Keratinocyte (primary cell): ENCODE measurements at regions not wholly inside any gene's neighbourhood (a gene's known extent, or its start where the extent isn't known, plus 50 kb on each side); places are given as distances from the start of the nearest gene placed in this dataset.

Experiments
- DNase-seq: peaks from one replicate; pipeline ENCODE4 v3.0.0-alpha.2; 2011; ENCODE audit warnings: low read depth, missing footprints, low spot score
- FAIRE-seq: peaks from 2 replicates; lab custom pipeline; 2011; peaks lifted over from hg19 to GRCh38; lab: Jason Lieb, UNC
- H2AFZ ChIP-seq: 2 replicates; pipeline ENCODE4 v1.6.0; 2012; ENCODE audit warnings: low read length, control low read depth, inconsistent platforms; ENCODE audit not compliant: control insufficient read depth
- H3K27ac ChIP-seq: 2 replicates; pipeline ENCODE4 v1.5.1; 2011; ENCODE audit warnings: low read length; ENCODE audit not compliant: control insufficient read depth, insufficient read depth
- H3K27me3 ChIP-seq: 3 replicates; pipeline ENCODE4 v1.6.0; 2011; ENCODE audit warnings: low read length; ENCODE audit not compliant: control insufficient read depth, insufficient read depth; ENCODE audit errors: extremely low read depth
- H3K36me3 ChIP-seq, 2 experiments: 2 replicates in 1 of 2; 3 replicates in 1 of 2; pipeline ENCODE4 v1.5.1; 2011; ENCODE audit warnings: low read length in 2 of 2, mild to moderate bottlenecking in 1 of 2; ENCODE audit not compliant: control insufficient read depth in 2 of 2, insufficient read depth in 2 of 2; ENCODE audit errors: extremely low read depth in 1 of 2
- H3K4me1 ChIP-seq: 3 replicates; pipeline ENCODE4 v1.5.1; 2011; ENCODE audit warnings: low read length; ENCODE audit not compliant: control insufficient read depth, insufficient read depth; ENCODE audit errors: extremely low read depth
- H3K4me2 ChIP-seq: 3 replicates; pipeline ENCODE4 v1.6.0; 2011; ENCODE audit warnings: low read depth, low read length; ENCODE audit not compliant: control insufficient read depth, insufficient read depth; ENCODE audit errors: extremely low read depth
- H3K4me3 ChIP-seq, 3 experiments: fragments of 200-600 bp in 1 of 3; sonication (generic) in 1 of 3; 2 replicates in 2 of 3; 3 replicates in 1 of 3; pipeline ENCODE4 v1.5.1; 2011 to 2016; ENCODE audit warnings: low read length in 3 of 3, mild to moderate bottlenecking in 3 of 3, control low read depth in 2 of 3, inconsistent platforms in 1 of 3, low read depth in 1 of 3, mixed read lengths in 1 of 3, mixed run types in 1 of 3, moderate library complexity in 1 of 3; ENCODE audit not compliant: control insufficient read depth in 2 of 3, insufficient read depth in 2 of 3; ENCODE audit errors: extremely low read depth in 1 of 3
- H3K79me2 ChIP-seq: 2 replicates; pipeline ENCODE4 v1.6.0; 2012; ENCODE audit warnings: low read length; ENCODE audit not compliant: control insufficient read depth, insufficient read depth
- H3K9ac ChIP-seq: 3 replicates; pipeline ENCODE4 v1.6.0; 2011; ENCODE audit warnings: low read length; ENCODE audit not compliant: control insufficient read depth, insufficient read depth; ENCODE audit errors: extremely low read depth
- H3K9me1 ChIP-seq: 3 replicates; pipeline ENCODE4 v1.6.0; 2011; ENCODE audit warnings: low read length; ENCODE audit not compliant: control insufficient read depth, insufficient read depth; ENCODE audit errors: extremely low read depth
- H3K9me3 ChIP-seq: 2 replicates; pipeline ENCODE4 v1.5.1; 2012; ENCODE audit warnings: low read depth, low read length; ENCODE audit not compliant: control insufficient read depth
- H4K20me1 ChIP-seq: 3 replicates; pipeline ENCODE4 v1.6.0; 2011; ENCODE audit warnings: low read length; ENCODE audit not compliant: control insufficient read depth, insufficient read depth; ENCODE audit errors: extremely low read depth
- EZH2 ChIP-seq: IDR thresholded peaks from one replicate; pipeline ENCODE4 v1.6.1; 2012; ENCODE audit warnings: inconsistent platforms, mild to moderate bottlenecking, low read length, moderate library complexity
- dilution Hi-C: fragments of 300-500 bp; cut with MboI; formaldehyde crosslinking; loops from one replicate; pipeline ENCODE4 v1.7.0; 2020; ENCODE audit warnings: low sequenced_read_pairs; ENCODE audit not compliant: extremely low pct_ligation_motif_present
- TF ChIP-seq, protein P1 (sequence below), 3 experiments: IDR thresholded peaks in 1 of 3; conservative IDR thresholded peaks in 1 of 3; optimal IDR thresholded peaks in 1 of 3; 2 replicates in 2 of 3; 3 replicates in 1 of 3; pipeline versions ENCODE3 to v1.5.1; 2011; ENCODE audit warnings: low read length in 3 of 3, mild to moderate bottlenecking in 3 of 3, moderate library complexity in 2 of 3, control low read depth in 1 of 3, inconsistent platforms in 1 of 3; ENCODE audit not compliant: insufficient read depth in 2 of 3; ENCODE audit errors: extremely low read depth in 1 of 3

DNA sequence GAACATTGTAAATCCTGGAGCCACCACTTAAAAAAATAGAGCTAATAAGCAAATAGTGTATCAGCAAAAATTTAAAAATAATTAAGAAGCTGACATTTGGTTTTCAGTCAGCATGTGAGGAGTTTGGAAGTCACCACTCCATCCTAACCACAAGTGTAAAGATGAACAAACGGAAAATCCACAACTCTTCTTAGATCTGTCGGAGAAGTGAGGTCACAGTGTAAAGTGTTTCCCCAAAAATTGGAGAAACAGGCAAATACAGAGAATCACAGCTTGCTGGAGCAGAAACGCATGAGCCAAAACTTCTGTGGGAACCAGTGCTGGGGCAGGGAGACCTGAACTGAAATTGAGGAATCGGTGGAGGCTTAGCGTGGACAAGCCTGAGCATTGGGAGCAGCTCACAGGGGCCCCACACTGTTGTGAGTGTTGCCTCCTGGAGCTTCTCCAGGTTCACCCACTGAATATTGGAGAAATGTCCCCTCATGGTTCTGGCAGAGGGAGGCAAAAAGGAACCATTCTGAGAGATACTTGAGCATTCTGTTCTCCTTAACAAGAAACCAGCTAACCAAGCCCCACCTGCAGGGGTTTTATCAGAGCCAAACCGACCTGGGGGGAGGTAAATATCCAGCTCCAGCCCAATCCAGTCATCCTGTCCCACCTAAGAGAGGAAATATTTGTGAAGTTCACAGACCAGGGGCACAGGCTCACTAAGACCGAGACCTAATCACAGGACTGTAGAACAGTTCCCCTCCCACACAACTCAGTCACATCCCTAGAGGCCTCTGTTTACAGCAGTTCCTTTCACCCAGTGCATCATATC, 192.0 kb downstream of the ERMARD start:
- Histone ChIP-seq H3K9me3 (no peaks in the 10 kb centered on the region), H3K9me1 (no peaks in the 10 kb centered on the region), H3K79me2 (no peaks in the 10 kb centered on the region), H3K9ac (no peak overlapping the region), H2AFZ (no peak overlapping the region), H3K36me3 (no peaks in the 10 kb centered on the region), H4K20me1 (no peaks in the 10 kb centered on the region), H3K4me3 (no peak overlapping the region), H3K4me1 (no peaks in the 10 kb centered on the region), H3K27ac (no peak overlapping the region), H3K27me3 (no peaks in the 10 kb centered on the region), H3K4me2 (no peak overlapping the region)
- FAIRE-seq (no peak), DNase-seq (no peak)
- no peak for TF ChIP-seq EZH2
- dilution Hi-C loops = no loop called here

DNA sequence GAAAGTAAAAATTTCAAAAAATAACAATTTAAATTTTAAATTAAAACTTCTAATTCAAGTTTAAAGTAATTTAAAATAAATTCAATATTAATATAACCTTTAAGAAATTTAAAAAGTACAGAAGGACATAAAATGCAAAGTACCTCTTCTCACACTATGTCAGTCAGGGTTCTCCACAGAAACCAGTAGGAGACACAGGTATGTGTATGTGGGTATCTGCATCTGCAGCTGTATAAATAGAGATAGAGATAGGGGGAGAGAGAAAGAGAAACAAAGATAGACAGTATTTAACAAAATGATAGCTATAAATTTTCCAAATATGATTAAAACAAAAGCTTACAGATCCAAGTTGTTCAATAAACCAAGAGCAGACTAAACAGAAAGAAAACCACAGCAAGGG, 190.8 kb downstream of the ERMARD start:
- dilution Hi-C loops = no loop called here
- H3K9me1 ChIP-seq = no peaks in the 10 kb centered on the region
- no peak for DNase-seq

More for the DNA sequence above, 190.8 kb downstream of the ERMARD start:
- no peaks in the 10 kb centered on the region for H3K9me3 ChIP-seq
- no peaks in the 10 kb centered on the region for H3K4me1 ChIP-seq
- H4K20me1 ChIP-seq = no peaks in the 10 kb centered on the region
- no peak overlapping the region for H3K4me2 ChIP-seq
- no peak for FAIRE-seq
- H3K9ac ChIP-seq = no peak overlapping the region
- H3K4me3 ChIP-seq = no peak overlapping the region
- no peak overlapping the region for H3K27ac ChIP-seq
- H3K79me2 ChIP-seq = no peaks in the 10 kb centered on the region
- TF ChIP-seq, protein P1, sequence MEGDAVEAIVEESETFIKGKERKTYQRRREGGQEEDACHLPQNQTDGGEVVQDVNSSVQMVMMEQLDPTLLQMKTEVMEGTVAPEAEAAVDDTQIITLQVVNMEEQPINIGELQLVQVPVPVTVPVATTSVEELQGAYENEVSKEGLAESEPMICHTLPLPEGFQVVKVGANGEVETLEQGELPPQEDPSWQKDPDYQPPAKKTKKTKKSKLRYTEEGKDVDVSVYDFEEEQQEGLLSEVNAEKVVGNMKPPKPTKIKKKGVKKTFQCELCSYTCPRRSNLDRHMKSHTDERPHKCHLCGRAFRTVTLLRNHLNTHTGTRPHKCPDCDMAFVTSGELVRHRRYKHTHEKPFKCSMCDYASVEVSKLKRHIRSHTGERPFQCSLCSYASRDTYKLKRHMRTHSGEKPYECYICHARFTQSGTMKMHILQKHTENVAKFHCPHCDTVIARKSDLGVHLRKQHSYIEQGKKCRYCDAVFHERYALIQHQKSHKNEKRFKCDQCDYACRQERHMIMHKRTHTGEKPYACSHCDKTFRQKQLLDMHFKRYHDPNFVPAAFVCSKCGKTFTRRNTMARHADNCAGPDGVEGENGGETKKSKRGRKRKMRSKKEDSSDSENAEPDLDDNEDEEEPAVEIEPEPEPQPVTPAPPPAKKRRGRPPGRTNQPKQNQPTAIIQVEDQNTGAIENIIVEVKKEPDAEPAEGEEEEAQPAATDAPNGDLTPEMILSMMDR (optimal IDR thresholded peaks at IDR 0.05 in 1 of 3, IDR thresholded peaks at IDR 0.05 in 1 of 3, conservative IDR thresholded peaks at IDR 0.05 in 1 of 3; ENCODE audit: extremely low read depth in 1 of 3, insufficient read depth in 2 of 3, low read length in 3 of 3) = no peak
- no peak for TF ChIP-seq EZH2
- H2AFZ ChIP-seq = no peak overlapping the region
- H3K27me3 ChIP-seq = no peaks in the 10 kb centered on the region
- H3K36me3 ChIP-seq = no peaks in the 10 kb centered on the region
